GM21619 (cell line): ENCODE measurements at regions not wholly inside any gene's neighbourhood (a gene's known extent, or its start where the extent isn't known, plus 50 kb on each side); places are given as distances from the start of the nearest gene placed in this dataset.
"Not testable (repeated sequence)": the region's sequence is repeated elsewhere in the genome, so short reads cannot be mapped to it uniquely, and the experiment has no call there.

Experiments used
- ATAC-seq: cut with Tn5 transposase; IDR thresholded peaks from one replicate; pipeline ENCODE4 v1.9.1; 2021; ENCODE audit not compliant: unreplicated experiment

- no peak for ATAC-seq
Observed at GRCh38 chr2:124967325-124967724, 942.2 kb downstream of the CNTNAP5 start.

GRCh38 chr2:124970030-124970429 is 944.9 kb downstream of the CNTNAP5 start:
- no peak for ATAC-seq

- no peak for ATAC-seq
Observed at GRCh38 chr2:124973396-124973795, 948.3 kb downstream of the CNTNAP5 start.

- ATAC-seq, result no peak
Observed at GRCh38 chr2:124975224-124975623, 950.1 kb downstream of the CNTNAP5 start.

- no peak for ATAC-seq
Observed at GRCh38 chr2:124975648-124976047, 950.6 kb downstream of the CNTNAP5 start.

DNA sequence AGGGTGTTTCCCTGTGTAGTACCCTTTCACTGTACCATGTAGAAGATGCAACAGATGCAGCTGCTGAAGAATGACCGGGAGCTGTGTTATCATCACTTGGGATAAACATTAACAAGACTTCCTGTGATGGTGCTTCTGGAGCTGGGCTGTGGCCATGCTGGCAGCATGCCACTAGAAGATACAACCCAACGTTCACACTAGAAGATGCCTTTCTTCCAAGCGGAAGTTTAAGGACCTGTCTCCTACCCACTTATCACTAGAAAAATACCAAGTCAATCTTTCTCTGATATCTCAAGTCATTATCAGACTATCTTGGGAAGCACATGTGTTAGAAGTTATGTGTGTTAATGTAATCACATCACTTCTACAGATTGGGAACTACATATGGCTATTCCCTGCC is 953.5 kb downstream of the CNTNAP5 start:
- ATAC-seq, result no peak

- ATAC-seq, result no peak
Observed at GRCh38 chr2:124983595-124983994, 958.5 kb downstream of the CNTNAP5 start.

- no peak for ATAC-seq
Observed at GRCh38 chr2:124985270-124985669, 960.2 kb downstream of the CNTNAP5 start.

GRCh38 chr2:124986136-124986535 is 961.0 kb downstream of the CNTNAP5 start:
- no peak for ATAC-seq

DNA sequence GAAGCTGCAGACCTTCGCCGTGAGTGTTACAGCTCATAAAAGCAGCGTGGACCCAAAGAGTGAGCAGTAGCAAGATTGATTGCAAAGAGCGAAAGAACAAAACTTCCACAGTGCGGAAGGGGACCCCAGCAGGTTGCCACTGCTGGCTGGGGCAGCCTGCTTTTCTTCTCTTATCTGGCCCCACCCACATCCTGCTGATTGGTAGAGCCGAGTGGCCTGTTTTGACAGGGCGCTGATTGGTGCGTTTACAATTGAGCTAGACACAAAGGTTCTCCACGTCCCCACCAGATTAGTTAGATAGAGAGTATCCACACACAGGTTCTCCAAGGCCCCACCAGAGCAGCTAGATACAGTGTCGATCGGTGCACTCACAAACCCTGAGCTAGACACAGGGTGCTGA is 961.8 kb downstream of the CNTNAP5 start:
- not testable (repeated sequence) for ATAC-seq

DNA sequence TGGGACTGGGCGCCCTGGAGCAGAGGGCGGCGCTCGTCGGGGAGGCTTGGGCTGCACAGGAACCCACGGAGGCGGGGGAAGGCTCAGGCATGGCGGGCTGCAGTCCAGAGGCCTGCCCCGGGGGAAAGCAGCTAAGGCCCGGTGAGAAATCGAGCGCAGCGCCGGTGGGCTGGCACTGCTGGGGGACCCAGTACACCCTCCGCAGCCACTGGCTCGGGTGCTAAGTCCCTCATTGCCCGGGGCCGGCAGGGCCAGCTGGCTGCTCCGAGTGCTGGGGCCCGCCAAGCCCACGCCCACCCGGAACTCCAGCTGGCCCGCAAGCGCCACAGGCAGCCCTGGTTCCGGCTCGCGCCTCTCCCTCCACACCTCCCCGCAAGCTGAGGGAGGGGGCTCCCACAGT is 962.3 kb downstream of the CNTNAP5 start:
- ATAC-seq, result not testable (repeated sequence)

- ATAC-seq, result no peak
Observed at GRCh38 chr2:124988111-124988510, 963.0 kb downstream of the CNTNAP5 start.

- ATAC-seq, result no peak
Observed at GRCh38 chr2:124988794-124989193, 963.7 kb downstream of the CNTNAP5 start.

- no peak for ATAC-seq
Observed at GRCh38 chr2:124993809-124994208, 968.7 kb downstream of the CNTNAP5 start.

DNA sequence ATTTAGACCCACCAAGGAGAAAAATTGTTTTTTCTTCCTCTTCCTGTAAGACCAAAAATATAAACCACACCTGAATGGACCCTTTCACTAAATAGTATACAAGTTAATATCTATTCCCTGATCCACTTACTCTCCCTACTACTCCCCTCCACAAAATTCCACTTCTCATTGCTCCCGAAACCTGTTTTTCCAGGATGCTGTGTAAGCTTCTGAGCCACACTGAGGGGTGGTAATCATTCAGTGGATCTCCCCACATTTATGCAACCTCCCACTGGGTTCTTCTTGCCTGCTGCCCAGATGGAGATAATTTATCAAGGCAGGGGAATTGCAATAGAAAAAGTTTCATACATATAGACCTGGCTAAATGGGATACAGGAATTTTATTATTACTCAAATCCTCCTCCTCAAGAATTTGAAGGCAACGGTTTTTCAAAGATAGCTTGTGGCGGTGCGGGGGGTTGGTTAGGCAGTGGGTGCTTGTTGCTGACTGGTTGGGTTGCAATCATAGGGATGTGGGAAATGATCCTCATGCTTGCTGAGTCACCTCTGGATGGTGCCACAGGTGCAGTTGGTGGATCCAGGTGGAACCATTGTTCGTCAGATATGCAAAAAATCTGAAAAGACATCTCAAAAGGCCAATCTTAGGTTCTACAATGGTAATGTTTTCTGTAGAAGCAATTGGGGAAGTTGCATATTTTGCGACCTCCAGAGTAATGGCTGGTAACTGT is 970.3 kb downstream of the CNTNAP5 start:
- no peak for ATAC-seq

DNA sequence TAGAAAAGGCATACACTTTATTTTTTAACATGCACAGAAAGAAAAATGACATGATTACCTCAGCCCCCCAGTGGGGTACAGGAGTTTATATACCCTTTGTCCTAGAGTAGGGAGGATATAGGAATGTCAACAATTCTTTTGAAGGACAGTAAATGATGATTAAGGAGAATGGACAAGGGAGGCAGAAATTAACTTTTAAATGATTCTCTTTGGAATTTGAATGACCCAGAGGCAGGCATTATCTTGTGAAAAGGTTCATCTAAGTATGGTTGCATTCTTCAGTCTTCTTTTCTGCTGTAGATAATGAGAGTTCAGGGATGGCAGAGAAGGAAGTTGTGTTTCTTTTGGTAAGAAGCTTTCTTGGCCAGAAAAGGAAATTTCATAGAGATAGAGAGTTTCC is 971.3 kb downstream of the CNTNAP5 start:
- no peak for ATAC-seq

GRCh38 chr2:124999906-125000305 is 974.8 kb downstream of the CNTNAP5 start:
- ATAC-seq, result no peak

GRCh38 chr2:125004106-125004800 is 979.2 kb downstream of the CNTNAP5 start:
- no peak for ATAC-seq

GRCh38 chr2:125006676-125007075 is 981.6 kb downstream of the CNTNAP5 start:
- ATAC-seq, result no peak

DNA sequence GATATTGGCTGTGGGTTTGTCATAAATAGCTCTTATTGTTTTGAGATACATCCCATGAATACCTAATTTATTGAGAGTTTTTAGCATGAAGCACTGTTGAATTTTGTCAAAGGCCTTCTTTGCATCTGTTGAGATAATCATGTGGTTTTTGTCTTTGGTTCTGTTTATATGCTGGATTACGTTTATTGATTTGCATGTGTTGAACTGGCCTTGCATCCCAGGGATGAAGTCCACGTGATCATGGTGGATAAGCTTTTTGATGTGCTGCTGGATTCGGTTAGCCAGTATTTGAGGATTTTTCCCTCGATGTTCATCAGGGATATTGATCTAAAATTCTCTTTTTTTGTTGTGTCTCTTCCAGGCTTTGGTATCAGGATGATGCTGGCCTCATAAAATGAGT is 1003.6 kb downstream of the CNTNAP5 start:
- ATAC-seq, result not testable (repeated sequence)

GRCh38 chr2:125033871-125034270 is 1008.8 kb downstream of the CNTNAP5 start:
- ATAC-seq, result no peak

DNA sequence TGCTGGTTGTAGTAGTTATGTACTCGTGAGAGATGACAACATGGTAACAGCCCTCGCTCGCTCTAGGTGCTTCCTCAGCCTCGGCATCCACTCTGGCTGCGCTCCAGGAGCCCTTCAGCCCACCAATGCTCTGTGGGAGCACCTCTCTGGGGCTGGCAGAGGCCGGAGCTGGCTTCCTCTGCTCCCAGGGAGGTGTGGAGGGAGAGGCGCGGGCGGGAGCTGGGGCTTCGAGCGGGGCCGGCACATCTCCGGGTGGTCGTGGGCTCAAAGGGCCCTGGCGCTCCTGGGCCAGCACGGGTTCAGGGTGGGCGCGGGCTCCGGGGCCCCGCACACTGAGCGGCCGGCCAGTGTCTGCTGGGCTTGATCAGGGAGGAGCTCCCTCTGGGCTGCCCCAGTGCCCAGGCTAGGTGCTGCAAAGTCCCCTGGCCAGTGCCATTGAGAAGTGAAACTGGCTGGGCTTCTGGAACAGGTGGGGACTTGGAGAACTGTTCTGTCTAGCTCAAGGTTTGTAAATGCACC is 1012.1 kb downstream of the CNTNAP5 start:
- no peak for ATAC-seq
